Neural progenitor cell (in vitro differentiated cells): ENCODE measurements at regions not wholly inside any gene's neighbourhood (a gene's known extent, or its start where the extent isn't known, plus 50 kb on each side); places are given as distances from the start of the nearest gene placed in this dataset.

Source experiments
- EZH2phosphoT487 ChIP-seq: fragments of 200-600 bp; sonication (generic); IDR thresholded peaks from 2 replicates; pipeline ENCODE4 v1.6.1; 2017; ENCODE audit warnings: antibody characterized with exemption
- TF ChIP-seq, protein P1 (sequence below): fragments of 200-600 bp; sonication (generic); IDR thresholded peaks from 2 replicates; pipeline ENCODE4 v1.5.1; 2017; ENCODE audit warnings: antibody characterized with exemption, mild to moderate bottlenecking

DNA sequence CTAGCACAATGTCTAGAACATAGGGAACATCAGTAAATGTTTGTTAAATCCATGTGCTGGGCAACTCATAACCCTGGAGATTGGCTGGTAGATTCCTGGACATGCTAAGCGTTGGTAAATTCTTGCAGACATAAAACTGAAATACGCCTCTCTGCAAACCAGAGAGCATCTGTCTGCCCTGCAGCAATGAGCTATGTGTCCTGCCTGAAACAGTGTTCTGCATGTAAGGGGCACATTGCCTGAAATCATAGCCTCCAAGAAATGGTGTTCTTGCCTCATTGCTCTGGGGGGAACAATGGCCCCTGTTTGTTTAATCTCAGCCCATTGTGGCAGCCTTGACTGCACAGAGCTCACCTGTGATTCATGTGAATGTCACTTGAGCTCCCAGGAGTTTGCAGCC is 113.5 kb upstream of the CCL2 start:
- TF ChIP-seq, protein P1, sequence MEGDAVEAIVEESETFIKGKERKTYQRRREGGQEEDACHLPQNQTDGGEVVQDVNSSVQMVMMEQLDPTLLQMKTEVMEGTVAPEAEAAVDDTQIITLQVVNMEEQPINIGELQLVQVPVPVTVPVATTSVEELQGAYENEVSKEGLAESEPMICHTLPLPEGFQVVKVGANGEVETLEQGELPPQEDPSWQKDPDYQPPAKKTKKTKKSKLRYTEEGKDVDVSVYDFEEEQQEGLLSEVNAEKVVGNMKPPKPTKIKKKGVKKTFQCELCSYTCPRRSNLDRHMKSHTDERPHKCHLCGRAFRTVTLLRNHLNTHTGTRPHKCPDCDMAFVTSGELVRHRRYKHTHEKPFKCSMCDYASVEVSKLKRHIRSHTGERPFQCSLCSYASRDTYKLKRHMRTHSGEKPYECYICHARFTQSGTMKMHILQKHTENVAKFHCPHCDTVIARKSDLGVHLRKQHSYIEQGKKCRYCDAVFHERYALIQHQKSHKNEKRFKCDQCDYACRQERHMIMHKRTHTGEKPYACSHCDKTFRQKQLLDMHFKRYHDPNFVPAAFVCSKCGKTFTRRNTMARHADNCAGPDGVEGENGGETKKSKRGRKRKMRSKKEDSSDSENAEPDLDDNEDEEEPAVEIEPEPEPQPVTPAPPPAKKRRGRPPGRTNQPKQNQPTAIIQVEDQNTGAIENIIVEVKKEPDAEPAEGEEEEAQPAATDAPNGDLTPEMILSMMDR = no peak
- TF ChIP-seq EZH2phosphoT487 = no peak
